HL-60 (cell line): ENCODE measurements at regions not wholly inside any gene's neighbourhood (a gene's known extent, or its start where the extent isn't known, plus 50 kb on each side); places are given as distances from the start of the nearest gene placed in this dataset.

ENCODE experiments used
- TF ChIP-seq, protein P1 (sequence below): IDR thresholded peaks from one replicate; pipeline ENCODE4 v1.5.1; 2011; ENCODE audit warnings: low read length, control low read depth, inconsistent platforms; ENCODE audit not compliant: insufficient read depth
- TF ChIP-seq, protein P2 (sequence below): IDR thresholded peaks from 2 replicates; pipeline ENCODE4 v1.6.1; 2012; ENCODE audit warnings: low read depth; ENCODE audit not compliant: insufficient replicate concordance

DNA sequence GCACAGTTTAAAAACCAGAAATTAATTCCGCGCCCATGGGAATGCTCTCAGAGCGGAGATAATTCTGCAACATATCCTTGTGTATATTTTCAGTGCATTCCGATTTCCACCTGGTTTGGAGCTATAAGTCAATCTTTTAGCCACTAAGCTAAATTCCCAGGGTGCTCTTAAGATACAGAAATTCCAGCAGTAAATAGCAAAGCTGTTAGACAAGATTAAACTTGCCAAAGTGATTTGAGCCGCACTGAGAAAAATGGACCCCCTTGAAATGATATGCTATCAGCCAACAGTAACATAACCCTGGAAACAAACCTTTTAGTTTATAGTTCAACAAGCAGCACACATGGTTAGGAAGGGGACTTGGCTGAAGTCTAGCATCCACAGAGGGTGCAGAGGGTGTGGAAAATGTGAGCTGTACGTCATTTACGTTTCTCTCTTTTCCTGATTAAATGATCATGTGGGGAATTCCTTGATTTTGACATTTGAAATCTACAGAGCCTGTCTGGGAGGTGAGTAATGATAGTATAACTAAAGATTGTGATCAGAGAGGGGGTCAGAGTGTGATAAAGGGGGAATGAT, 99.8 kb upstream of the COPS8 start:
- TF ChIP-seq, protein P1, sequence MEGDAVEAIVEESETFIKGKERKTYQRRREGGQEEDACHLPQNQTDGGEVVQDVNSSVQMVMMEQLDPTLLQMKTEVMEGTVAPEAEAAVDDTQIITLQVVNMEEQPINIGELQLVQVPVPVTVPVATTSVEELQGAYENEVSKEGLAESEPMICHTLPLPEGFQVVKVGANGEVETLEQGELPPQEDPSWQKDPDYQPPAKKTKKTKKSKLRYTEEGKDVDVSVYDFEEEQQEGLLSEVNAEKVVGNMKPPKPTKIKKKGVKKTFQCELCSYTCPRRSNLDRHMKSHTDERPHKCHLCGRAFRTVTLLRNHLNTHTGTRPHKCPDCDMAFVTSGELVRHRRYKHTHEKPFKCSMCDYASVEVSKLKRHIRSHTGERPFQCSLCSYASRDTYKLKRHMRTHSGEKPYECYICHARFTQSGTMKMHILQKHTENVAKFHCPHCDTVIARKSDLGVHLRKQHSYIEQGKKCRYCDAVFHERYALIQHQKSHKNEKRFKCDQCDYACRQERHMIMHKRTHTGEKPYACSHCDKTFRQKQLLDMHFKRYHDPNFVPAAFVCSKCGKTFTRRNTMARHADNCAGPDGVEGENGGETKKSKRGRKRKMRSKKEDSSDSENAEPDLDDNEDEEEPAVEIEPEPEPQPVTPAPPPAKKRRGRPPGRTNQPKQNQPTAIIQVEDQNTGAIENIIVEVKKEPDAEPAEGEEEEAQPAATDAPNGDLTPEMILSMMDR = no peak
- TF ChIP-seq, protein P2, sequence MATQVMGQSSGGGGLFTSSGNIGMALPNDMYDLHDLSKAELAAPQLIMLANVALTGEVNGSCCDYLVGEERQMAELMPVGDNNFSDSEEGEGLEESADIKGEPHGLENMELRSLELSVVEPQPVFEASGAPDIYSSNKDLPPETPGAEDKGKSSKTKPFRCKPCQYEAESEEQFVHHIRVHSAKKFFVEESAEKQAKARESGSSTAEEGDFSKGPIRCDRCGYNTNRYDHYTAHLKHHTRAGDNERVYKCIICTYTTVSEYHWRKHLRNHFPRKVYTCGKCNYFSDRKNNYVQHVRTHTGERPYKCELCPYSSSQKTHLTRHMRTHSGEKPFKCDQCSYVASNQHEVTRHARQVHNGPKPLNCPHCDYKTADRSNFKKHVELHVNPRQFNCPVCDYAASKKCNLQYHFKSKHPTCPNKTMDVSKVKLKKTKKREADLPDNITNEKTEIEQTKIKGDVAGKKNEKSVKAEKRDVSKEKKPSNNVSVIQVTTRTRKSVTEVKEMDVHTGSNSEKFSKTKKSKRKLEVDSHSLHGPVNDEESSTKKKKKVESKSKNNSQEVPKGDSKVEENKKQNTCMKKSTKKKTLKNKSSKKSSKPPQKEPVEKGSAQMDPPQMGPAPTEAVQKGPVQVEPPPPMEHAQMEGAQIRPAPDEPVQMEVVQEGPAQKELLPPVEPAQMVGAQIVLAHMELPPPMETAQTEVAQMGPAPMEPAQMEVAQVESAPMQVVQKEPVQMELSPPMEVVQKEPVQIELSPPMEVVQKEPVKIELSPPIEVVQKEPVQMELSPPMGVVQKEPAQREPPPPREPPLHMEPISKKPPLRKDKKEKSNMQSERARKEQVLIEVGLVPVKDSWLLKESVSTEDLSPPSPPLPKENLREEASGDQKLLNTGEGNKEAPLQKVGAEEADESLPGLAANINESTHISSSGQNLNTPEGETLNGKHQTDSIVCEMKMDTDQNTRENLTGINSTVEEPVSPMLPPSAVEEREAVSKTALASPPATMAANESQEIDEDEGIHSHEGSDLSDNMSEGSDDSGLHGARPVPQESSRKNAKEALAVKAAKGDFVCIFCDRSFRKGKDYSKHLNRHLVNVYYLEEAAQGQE = no peak
